ENCODE measurements at regions not wholly inside any gene's neighbourhood (a gene's known extent, or its start where the extent isn't known, plus 50 kb on each side); places are given as distances from the start of the nearest gene placed in this dataset.

DNA sequence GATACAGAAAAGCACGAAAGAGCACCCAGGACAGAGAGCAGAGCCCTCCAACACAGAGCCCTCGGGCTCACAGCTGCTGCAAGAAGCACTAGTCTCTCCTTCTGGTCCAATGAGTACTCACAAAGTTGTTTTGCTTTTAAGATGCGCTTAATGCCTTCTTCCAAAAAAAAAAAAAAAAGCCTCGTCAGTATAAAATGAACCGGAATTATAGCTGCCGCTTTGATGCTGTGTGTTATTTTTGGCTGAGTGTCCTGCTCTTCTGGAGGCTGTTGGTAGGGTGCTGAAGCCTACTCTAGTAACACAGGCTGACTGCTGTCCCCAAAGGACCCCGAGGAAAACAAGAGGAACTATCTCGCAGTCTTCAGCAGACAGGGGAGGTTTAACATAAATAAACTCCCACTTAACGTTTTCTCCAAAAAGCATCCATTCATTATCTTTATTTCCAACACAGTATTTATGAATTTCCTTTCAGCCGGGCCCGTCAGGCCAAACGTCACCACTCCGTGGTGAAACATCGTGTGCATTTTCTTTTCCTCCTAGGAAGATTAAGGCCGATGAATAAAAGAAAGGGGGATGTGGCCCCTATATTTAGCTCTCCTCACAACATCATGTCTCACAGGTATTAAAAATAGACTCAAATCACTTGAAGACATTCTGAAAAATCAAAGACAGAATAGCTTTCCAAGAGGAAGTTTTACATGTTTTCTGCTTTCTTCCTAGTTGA lies 213.7 kb upstream of the PPARGC1A start:
- DNase-seq (ENCODE audit: low spot score) = no peak

DNA sequence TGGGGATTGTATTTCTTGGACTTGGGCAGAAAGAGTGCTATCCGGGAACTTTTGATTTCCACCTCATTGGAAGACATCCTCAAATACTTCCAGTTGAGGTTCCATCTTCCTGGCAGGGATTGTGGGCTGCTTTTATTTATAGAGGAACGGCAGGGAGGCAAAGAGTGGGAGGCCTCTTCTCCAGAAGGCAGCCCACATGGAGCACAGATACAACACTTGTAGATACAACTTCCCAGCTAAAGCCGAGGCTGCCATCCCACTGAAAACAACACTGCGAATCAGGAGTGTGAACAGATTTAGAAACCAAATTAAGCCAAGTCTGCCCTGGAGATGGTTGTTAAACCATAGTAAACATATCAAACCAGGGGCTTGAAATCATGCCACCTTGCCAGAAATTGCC lies 212.8 kb upstream of the PPARGC1A start:
- no peak for DNase-seq (ENCODE audit: low spot score)

DNA sequence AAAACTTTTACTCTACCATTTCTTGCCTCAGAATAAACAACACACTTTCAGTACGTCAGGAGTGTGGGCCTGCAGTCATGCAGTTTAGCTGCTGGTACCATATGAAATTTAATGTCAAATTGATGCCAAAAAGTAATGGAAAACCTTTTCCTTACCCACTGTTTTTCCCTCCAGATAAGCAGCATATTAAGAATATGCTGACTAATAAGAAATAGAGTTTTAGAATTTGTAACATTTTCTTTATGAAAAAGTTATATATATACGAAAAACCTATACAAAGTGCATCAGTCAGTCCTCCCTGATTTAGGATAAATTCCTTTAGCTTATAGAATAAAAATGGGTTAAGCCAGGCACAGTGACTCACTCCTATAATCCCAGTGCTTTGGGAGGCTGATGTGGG lies 206.8 kb upstream of the PPARGC1A start:
- DNase-seq (ENCODE audit: low spot score) = no peak

GRCh38 chr4:24094726-24095125 lies 204.9 kb upstream of the PPARGC1A start:
- no peak for DNase-seq (ENCODE audit: low spot score)

- DNase-seq (ENCODE audit: low spot score) = no peak
Observed at GRCh38 chr4:24093446-24093845, 203.6 kb upstream of the PPARGC1A start.

- DNase-seq (ENCODE audit: low spot score) = no peak
Observed at GRCh38 chr4:24091639-24092233, 201.9 kb upstream of the PPARGC1A start.

- no peak for DNase-seq (ENCODE audit: low spot score)
Observed at GRCh38 chr4:24089851-24090534, 200.1 kb upstream of the PPARGC1A start.

DNA sequence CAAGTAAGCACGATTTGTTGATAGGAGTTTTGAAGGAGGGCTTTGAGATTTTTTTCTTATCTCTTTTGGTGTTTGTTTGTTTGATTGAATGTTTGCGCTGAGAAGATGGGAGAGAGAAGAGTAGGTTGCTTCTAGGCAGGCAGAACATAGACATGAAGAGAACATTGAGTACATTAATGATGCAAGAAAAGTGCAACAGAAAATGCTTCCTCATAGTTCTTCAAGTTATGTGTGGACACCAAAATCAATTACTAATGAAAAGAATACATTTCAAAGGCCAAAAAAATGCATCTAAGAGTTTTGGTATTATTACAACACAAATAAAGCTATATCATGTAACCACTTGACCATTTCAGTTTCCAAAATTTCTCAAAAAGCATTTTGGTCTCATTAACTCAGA lies 191.0 kb upstream of the PPARGC1A start:
- no peak for DNase-seq (ENCODE audit: low spot score)

- no peak for DNase-seq (ENCODE audit: low spot score)
Observed at GRCh38 chr4:24078347-24078962, 188.6 kb upstream of the PPARGC1A start.

GRCh38 chr4:24076811-24077210 lies 187.0 kb upstream of the PPARGC1A start:
- no peak for DNase-seq (ENCODE audit: low spot score)

- no peak for DNase-seq (ENCODE audit: low spot score)
Observed at GRCh38 chr4:24073948-24074347, 184.1 kb upstream of the PPARGC1A start.

DNA sequence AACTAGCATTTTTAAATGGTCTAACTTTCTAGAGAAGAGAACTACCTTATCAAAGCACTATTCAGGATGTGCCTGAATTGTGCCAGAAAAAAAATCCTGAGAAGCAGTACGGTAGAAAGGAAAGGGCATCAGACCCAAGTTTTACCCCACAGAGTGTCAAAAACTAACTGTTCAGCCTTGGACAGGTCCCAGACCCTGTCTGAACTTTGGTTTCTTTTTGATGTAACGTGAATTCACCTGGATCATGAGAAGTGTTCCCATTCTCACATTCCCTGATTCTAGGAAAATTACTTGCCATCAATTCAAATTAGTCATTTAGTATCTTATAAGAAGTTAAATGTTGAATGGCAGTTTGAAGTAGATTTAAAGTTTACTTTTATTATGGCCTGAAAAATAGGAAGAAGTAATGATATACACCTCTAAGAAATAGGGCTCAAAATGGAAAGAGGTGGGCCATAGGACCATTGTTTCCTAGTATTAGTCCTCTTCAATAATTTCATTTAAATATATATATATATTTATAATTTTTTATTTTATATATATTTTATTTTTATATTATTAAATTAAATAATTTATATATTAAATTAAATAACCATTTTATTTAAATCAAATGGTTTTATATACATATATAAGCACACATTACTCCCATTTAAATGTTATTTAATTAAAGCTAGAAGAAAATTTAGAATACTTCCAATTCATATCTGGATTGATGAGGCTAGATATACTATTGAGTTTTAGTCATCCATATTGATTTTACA lies 181.9 kb upstream of the PPARGC1A start:
- no peak for DNase-seq (ENCODE audit: low spot score)

- DNase-seq (ENCODE audit: low spot score) = no peak
Observed at GRCh38 chr4:24070117-24070516, 180.3 kb upstream of the PPARGC1A start.

DNA sequence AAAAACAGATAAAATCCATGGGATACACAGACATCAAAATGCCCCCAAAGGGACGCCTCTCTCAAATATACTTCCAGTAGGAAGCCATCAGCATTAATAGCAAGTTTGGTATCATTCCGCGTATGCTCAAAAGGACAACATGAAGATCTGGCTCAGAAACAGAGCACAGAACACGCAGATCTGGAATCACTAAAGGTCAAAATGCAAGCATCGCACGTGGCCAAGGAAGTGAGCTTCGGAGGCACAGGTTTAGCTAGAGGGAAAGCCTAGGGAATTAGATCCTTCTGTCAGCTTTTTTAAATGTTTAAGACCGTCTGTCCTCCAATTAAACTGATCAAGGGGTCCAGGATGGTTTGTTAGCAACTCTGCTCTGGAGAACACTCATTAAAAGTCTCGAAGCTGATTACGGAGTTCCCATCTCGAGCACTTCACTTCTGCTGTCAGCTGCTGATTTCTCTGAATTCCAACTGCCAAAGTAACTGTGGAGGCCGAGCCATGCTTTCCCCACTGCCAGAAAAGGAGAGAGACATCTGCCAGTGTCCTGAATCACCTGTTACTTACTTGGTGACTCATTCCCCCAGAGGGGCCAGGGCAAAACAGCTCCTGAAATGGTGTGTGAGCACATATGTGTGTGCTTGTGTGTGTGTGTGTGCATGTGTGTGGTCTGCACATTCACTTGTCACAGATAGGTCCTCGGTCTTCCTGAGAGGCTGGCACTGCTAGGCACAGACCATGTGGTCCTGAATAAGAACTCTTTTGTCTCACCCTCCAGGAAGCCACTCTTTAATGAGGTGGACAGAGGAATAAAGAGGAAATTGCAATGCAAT lies 177.7 kb upstream of the PPARGC1A start:
- DNase-seq (ENCODE audit: low spot score) = no peak

DNA sequence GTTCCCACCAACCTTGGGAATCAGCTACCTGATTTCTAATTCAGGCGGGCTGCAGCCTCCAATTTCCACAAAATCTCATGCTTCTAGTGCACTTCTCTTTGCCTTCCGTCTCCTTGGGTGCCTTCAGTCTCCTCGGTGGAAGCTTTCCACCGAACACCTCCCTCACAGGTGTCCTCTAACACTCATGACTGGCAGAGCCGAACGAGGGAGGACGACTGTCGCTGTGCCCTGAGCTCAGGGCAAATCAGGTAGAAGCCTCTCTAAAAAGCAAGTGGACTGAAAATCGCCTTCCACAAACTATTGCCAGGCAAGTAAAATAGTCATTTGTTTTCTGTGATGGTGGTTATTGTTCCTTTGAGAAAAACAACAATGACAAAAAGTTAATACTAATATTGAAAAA lies 176.1 kb upstream of the PPARGC1A start:
- DNase-seq (ENCODE audit: low spot score) = no peak

DNA sequence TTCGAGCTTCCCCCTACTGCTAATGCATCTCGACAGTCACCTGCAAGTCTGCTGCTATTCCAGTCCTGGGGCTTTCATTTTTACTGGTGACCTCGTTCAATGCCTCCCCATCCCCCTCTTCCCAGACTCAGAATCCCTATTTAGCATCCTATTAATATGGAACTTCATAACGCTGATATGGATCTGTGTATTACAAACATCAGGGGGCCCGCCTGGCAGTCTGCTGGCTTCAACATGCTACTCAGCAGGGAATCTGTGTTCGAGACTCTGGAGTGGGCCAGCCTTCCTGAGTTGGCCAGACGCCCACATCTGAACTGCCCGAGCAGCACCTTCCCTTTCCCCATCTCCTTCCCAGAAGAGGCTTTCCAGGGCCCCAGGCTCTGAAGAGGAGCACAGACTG lies 173.9 kb upstream of the PPARGC1A start:
- no peak for DNase-seq (ENCODE audit: low spot score)

GRCh38 chr4:24060932-24061331 lies 171.1 kb upstream of the PPARGC1A start:
- DNase-seq (ENCODE audit: low spot score) = no peak

GRCh38 chr4:24059839-24060238 lies 170.0 kb upstream of the PPARGC1A start:
- DNase-seq (ENCODE audit: low spot score) = no peak

DNA sequence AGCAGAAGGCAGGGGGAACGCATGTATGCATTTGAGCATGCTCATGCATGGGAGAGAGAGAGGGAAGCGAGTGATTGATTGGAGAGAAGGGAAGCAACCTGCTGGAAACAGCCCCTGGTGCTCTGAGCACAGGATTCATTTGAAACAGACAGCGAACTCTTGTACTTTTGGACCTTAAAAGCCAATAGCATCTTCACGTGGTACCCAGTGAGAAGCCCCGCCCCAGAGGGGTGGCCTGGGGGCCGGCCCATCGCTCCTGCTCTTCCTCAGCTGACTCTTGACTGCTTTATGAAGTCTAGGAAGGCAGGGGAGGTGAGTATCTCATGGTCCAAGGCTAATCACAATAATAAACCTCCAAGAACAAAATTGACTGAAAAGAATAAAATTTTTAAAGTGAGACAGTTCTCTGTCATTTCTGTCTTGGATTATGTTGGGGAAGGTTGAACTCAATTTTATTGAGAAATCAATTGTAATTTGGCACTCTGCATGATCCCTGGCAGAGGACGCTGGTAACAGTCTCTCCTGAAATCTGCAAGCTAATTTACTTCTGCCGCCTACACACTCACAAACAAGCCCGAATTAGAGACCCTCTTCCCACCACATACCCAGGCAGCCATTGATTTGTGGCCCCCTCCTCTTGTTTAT lies 168.2 kb upstream of the PPARGC1A start:
- DNase-seq (ENCODE audit: low spot score) = no peak

DNA sequence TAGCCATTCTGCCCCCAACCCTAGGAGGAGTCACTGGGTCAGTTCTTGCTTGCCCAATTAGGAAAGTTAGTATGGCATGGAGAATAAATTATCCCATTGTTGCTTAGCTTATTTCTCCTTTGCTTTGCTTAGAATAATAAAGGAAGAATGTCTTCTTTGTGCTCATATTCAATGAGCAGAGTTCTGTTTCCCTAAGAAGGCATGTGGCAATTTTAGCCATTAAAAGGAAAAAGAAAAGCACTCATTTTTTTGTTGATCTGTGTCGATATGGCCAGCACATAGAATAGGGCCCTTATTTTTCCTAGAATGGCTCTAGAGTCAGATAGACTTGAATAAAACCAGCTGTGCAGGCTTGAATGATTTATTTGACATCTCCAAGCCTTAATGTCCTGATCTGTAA lies 166.4 kb upstream of the PPARGC1A start:
- no peak for DNase-seq (ENCODE audit: low spot score)

DNA sequence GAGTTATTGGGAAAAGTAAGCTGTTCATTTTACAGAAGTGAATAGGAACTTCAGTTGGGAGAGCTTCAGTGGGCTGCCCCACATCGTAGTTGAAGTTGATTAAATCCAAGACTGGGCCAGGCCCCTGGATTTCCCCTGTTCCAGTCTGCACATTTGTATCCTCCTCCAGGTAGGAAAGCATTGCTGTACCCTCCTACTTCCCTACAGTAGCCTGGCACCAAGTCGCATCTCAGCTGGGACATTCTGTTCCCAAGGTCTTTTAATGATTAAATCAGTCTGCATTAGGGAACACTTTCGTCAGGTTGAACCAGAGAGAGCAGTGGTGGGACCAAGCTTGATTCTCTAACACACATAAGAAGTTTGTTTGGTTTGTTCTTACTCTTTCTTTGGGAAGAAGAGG lies 165.8 kb upstream of the PPARGC1A start:
- no peak for DNase-seq (ENCODE audit: low spot score)

All from NAMALWA (cell line).